OCI-LY7 (cell line): ENCODE measurements at regions not wholly inside any gene's neighbourhood (a gene's known extent, or its start where the extent isn't known, plus 50 kb on each side); places are given as distances from the start of the nearest gene placed in this dataset.

Experiments
- EZH2phosphoT487 ChIP-seq: fragments of 200-600 bp; sonication (generic); IDR thresholded peaks from 2 replicates; pipeline ENCODE4 v1.6.1; 2018; ENCODE audit warnings: low read depth, borderline replicate concordance, mild to moderate bottlenecking, mixed run types, antibody characterized with exemption, low read length, moderate library complexity, mixed read lengths
- TF ChIP-seq, protein P1 (sequence below): fragments of 200-600 bp; sonication (generic); conservative IDR thresholded peaks from 2 replicates; pipeline ENCODE4 v1.5.1; 2014; ENCODE audit warnings: mild to moderate bottlenecking, antibody characterized with exemption, low read length, moderate library complexity, mixed read lengths

DNA sequence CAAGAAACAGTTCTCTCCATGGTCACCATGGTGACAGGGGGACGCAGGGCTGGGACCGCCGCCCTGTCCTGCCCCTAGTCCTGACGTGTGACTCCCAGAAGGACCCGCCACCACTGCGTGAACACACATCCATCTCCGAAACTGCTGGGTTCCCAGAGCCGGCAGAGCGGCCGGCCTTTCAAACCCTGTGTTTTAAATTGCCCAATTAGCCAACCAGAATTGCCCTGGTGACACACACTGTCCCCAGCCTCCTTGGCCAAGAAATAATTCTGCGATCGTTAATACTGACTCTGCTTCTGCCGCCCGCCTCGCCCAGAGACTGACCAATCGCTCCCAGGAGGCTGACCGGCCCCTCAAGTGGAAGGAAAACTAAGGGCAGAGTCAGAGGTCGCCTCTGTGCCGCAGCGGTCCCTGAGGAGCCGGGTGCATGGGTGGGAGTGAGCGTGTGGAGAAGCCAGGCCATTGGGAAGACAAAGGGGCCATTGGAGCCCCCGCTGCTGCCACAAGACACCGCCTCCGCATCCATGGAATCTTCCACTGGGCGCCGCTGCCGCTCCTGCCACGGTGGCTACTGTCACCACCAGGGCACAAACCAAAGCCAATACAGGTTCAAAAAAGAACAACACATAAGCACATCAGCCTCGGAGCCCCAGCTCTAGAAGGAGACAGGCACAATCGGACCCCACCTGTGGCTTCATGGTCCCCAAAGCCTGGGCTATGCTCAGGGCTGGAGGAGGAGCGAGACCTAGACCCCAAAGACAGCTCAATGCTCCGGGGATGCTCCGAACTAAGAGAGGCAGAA is 273.2 kb downstream of the NPHP4 start:
- TF ChIP-seq, protein P1, sequence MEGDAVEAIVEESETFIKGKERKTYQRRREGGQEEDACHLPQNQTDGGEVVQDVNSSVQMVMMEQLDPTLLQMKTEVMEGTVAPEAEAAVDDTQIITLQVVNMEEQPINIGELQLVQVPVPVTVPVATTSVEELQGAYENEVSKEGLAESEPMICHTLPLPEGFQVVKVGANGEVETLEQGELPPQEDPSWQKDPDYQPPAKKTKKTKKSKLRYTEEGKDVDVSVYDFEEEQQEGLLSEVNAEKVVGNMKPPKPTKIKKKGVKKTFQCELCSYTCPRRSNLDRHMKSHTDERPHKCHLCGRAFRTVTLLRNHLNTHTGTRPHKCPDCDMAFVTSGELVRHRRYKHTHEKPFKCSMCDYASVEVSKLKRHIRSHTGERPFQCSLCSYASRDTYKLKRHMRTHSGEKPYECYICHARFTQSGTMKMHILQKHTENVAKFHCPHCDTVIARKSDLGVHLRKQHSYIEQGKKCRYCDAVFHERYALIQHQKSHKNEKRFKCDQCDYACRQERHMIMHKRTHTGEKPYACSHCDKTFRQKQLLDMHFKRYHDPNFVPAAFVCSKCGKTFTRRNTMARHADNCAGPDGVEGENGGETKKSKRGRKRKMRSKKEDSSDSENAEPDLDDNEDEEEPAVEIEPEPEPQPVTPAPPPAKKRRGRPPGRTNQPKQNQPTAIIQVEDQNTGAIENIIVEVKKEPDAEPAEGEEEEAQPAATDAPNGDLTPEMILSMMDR, result no peak
- TF ChIP-seq EZH2phosphoT487, result no peak
